HG03565 (cell line): ENCODE measurements at regions not wholly inside any gene's neighbourhood (a gene's known extent, or its start where the extent isn't known, plus 50 kb on each side); places are given as distances from the start of the nearest gene placed in this dataset.

Experiments
- ATAC-seq: cut with Tn5 transposase; IDR thresholded peaks from one replicate; pipeline ENCODE4 v1.9.1; 2021; ENCODE audit warnings: mild to moderate bottlenecking, moderate library complexity; ENCODE audit not compliant: unreplicated experiment

GRCh38 chr15:81987628-81988027, 58.2 kb downstream of the MEX3B start:
- no peak for ATAC-seq

- no peak for ATAC-seq
These were observed 62.3 kb downstream of the MEX3B start for GRCh38 chr15:81983497-81983896.

GRCh38 chr15:81982808-81983207, 63.0 kb downstream of the MEX3B start:
- ATAC-seq: no peak

GRCh38 chr15:81981908-81982307, 63.9 kb downstream of the MEX3B start:
- ATAC-seq: no peak

GRCh38 chr15:81977464-81977863, 68.4 kb downstream of the MEX3B start:
- ATAC-seq: no peak

GRCh38 chr15:81968691-81969090, 77.1 kb downstream of the MEX3B start:
- no peak for ATAC-seq

- ATAC-seq: no peak
These were observed 79.2 kb downstream of the MEX3B start for GRCh38 chr15:81966631-81967030.

GRCh38 chr15:81962482-81962881, 83.3 kb downstream of the MEX3B start:
- ATAC-seq: no peak

GRCh38 chr15:81959196-81959595, 86.6 kb downstream of the MEX3B start:
- no peak for ATAC-seq

GRCh38 chr15:81957698-81958097, 88.1 kb downstream of the MEX3B start:
- ATAC-seq: no peak

GRCh38 chr15:81955382-81956062, 90.3 kb downstream of the MEX3B start:
- no peak for ATAC-seq

GRCh38 chr15:81954158-81954783, 91.5 kb downstream of the MEX3B start:
- no peak for ATAC-seq

GRCh38 chr15:81950841-81951414, 94.9 kb downstream of the MEX3B start:
- no peak for ATAC-seq

- ATAC-seq: no peak
These were observed 97.1 kb downstream of the MEX3B start for GRCh38 chr15:81948751-81949150.

GRCh38 chr15:81948222-81948621, 97.6 kb downstream of the MEX3B start:
- no peak for ATAC-seq

- no peak for ATAC-seq
These were observed 98.3 kb downstream of the MEX3B start for GRCh38 chr15:81947548-81947947.

GRCh38 chr15:81945014-81945615, 100.7 kb downstream of the MEX3B start:
- ATAC-seq: no peak

- ATAC-seq: no peak
These were observed 103.1 kb downstream of the MEX3B start for GRCh38 chr15:81942655-81943195.

- no peak for ATAC-seq
These were observed 103.7 kb downstream of the MEX3B start for GRCh38 chr15:81942157-81942556.

GRCh38 chr15:81941479-81941878, 104.3 kb downstream of the MEX3B start:
- no peak for ATAC-seq
